HepG2 (cell line): ENCODE measurements at regions not wholly inside any gene's neighbourhood (a gene's known extent, or its start where the extent isn't known, plus 50 kb on each side); places are given as distances from the start of the nearest gene placed in this dataset.

Experiments
- ATAC-seq: fragments of 200-7000 bp; cut with Tn5 transposase; 3 replicates; pipeline ENCODE4 v1.9.1; 2020; ENCODE audit warnings: mild to moderate bottlenecking, moderate library complexity
- BruUV-seq: library from RNA; stranded (reverse); fragments of 400-500 nt; replicated peaks from 2 replicates; lab custom pipeline; 2021; lab: Mats Ljungman, UMichigan
- CTCF ChIA-PET: fragments of 300-600 bp; formaldehyde crosslinking; extraction: SDS; loops from one replicate; lab custom pipeline; 2021; ENCODE audit warnings: low total read pairs, inconsistent platforms, low intra/inter-chr PET ratio; lab: Yijun Ruan, JAX
- POLR2A ChIA-PET: fragments of 350-600 bp; sonication (Branson Sonifier 250); formaldehyde crosslinking; loops from one replicate; lab custom pipeline; 2020; ENCODE audit warnings: antibody characterized with exemption, inconsistent platforms; lab: Yijun Ruan, JAX
- DNase-seq: peaks from one replicate; pipeline ENCODE4 v3.0.0-alpha.2; 2015; ENCODE audit warnings: low spot score
- FAIRE-seq: peaks from 3 replicates; lab custom pipeline; 2011; peaks lifted over from hg19 to GRCh38; lab: Jason Lieb, UNC
- H2AFZ ChIP-seq: one replicate; pipeline ENCODE4 v1.6.1; 2011; ENCODE audit warnings: low read length, inconsistent platforms
- H3K27ac ChIP-seq: fragments of 300-600 bp; 3 replicates; pipeline ENCODE4 v1.8.0; 2011; ENCODE audit warnings: mixed run types, mild to moderate bottlenecking, mixed read lengths, low read length, inconsistent platforms; ENCODE audit not compliant: insufficient read depth; ENCODE audit errors: extremely low read length
- H3K27me3 ChIP-seq, 2 experiments: fragments of 200-600 bp in 1 of 2; 2 replicates in 1 of 2; 3 replicates in 1 of 2; pipeline versions ENCODE4 v1.6.0 to v1.8.0; 2011; ENCODE audit warnings: low read length in 2 of 2, mild to moderate bottlenecking in 2 of 2, moderate library complexity in 2 of 2, inconsistent platforms in 1 of 2; ENCODE audit not compliant: insufficient read depth in 2 of 2, control insufficient read depth in 1 of 2
- H3K36me3 ChIP-seq, 2 experiments: fragments of 200-600 bp in 1 of 2; replicated peaks in 1 of 2; 2 replicates in 1 of 2; 3 replicates in 1 of 2; pipeline versions ENCODE4 v1.5.1 to v1.8.0; 2011; ENCODE audit warnings: low read length in 2 of 2, inconsistent platforms in 1 of 2; ENCODE audit not compliant: insufficient read depth in 2 of 2, control insufficient read depth in 1 of 2
- H3K4me1 ChIP-seq: 2 replicates; pipeline ENCODE4 v1.5.1; 2012; ENCODE audit warnings: low read length, inconsistent platforms; ENCODE audit not compliant: insufficient read depth
- H3K4me2 ChIP-seq: 2 replicates; pipeline ENCODE4 v1.6.0; 2011; ENCODE audit warnings: low read depth, low read length, inconsistent platforms
- H3K4me3 ChIP-seq, 3 experiments: fragments of 200-600 bp in 1 of 3; sonication (generic), shearing (Covaris generic) in 1 of 3; replicated peaks in 1 of 3; 2 replicates each; pipeline ENCODE4 v1.5.1; 2011 to 2016; ENCODE audit warnings: low read length in 3 of 3, inconsistent platforms in 2 of 3, low read depth in 2 of 3, mild to moderate bottlenecking in 2 of 3, control low read depth in 1 of 3, mixed read lengths in 1 of 3; ENCODE audit not compliant: insufficient read depth in 1 of 3
- H3K79me2 ChIP-seq: one replicate; pipeline ENCODE4 v1.6.1; 2011; ENCODE audit warnings: low read length, inconsistent platforms; ENCODE audit not compliant: insufficient read depth
- H3K9ac ChIP-seq: 2 replicates; pipeline ENCODE4 v1.6.0; 2011; ENCODE audit warnings: mild to moderate bottlenecking, low read depth, low read length, inconsistent platforms; ENCODE audit not compliant: insufficient read depth
- H3K9me3 ChIP-seq: 2 replicates; pipeline ENCODE4 v1.5.1; 2012; ENCODE audit warnings: mild to moderate bottlenecking, low read length
- H4K20me1 ChIP-seq: 2 replicates; pipeline ENCODE4 v1.6.0; 2011; ENCODE audit warnings: inconsistent platforms, mild to moderate bottlenecking, low read length, moderate library complexity; ENCODE audit not compliant: insufficient read depth
- RCOR2 ChIP-seq: IDR thresholded peaks from 2 replicates; pipeline ENCODE4 v1.6.1; 2016; ENCODE audit warnings: missing biosample characterization, missing genetic modification reagents
- SCMH1 ChIP-seq: sonication (generic); formaldehyde crosslinking; IDR thresholded peaks from 2 replicates; pipeline ENCODE4 v1.9.0; 2021; ENCODE audit warnings: missing genetic modification reagents, mild to moderate bottlenecking, borderline replicate concordance
- ZNF567 ChIP-seq: sonication (generic); formaldehyde crosslinking; IDR thresholded peaks from 2 replicates; pipeline ENCODE4 v1.8.1; 2023; ENCODE audit warnings: mild to moderate bottlenecking, missing genetic modification reagents, borderline replicate concordance
- ZNF670 ChIP-seq: sonication (generic); formaldehyde crosslinking; IDR thresholded peaks from 2 replicates; pipeline ENCODE4 v1.8.0; 2022; ENCODE audit warnings: mild to moderate bottlenecking, missing genetic modification reagents, borderline replicate concordance
- whole genome bisulfite sequencing: methylation state at CpG from one replicate; pipeline ENCODE4 v1.1.6; 2017; ENCODE audit warnings: low lambda C conversion rate; 5-methylcytosine and 5-hydroxymethylcytosine counted together
- in situ Hi-C: cut with HindIII; loops from 2 replicates; pipeline ENCODE4 v1.10.0; 2017; ENCODE audit warnings: low pct_unique_long_range_greater_than_20kb; ENCODE audit not compliant: extremely low pct_ligation_motif_present
- intact Hi-C: fragments of 100-400 bp; cut with micrococcal nuclease; formaldehyde crosslinking; loops from one replicate; pipeline ENCODE4 v1.10.0; 2022; ENCODE audit not compliant: unreplicated experiment
- TF ChIP-seq, protein P1 (sequence below): sonication (generic); formaldehyde crosslinking; IDR thresholded peaks from 2 replicates; pipeline ENCODE4 v1.4.0; 2020; ENCODE audit warnings: mild to moderate bottlenecking, missing genetic modification reagents
- TF ChIP-seq, protein P2 (sequence below): sonication (generic); formaldehyde crosslinking; IDR thresholded peaks from 2 replicates; pipeline ENCODE4 v1.8.1; 2023; ENCODE audit warnings: mild to moderate bottlenecking, missing genetic modification reagents
- TF ChIP-seq, protein P3 (sequence below): sonication (generic); formaldehyde crosslinking; IDR thresholded peaks from 2 replicates; pipeline ENCODE4 v1.8.1; 2022; ENCODE audit warnings: low read depth, mild to moderate bottlenecking, missing genetic modification reagents

DNA sequence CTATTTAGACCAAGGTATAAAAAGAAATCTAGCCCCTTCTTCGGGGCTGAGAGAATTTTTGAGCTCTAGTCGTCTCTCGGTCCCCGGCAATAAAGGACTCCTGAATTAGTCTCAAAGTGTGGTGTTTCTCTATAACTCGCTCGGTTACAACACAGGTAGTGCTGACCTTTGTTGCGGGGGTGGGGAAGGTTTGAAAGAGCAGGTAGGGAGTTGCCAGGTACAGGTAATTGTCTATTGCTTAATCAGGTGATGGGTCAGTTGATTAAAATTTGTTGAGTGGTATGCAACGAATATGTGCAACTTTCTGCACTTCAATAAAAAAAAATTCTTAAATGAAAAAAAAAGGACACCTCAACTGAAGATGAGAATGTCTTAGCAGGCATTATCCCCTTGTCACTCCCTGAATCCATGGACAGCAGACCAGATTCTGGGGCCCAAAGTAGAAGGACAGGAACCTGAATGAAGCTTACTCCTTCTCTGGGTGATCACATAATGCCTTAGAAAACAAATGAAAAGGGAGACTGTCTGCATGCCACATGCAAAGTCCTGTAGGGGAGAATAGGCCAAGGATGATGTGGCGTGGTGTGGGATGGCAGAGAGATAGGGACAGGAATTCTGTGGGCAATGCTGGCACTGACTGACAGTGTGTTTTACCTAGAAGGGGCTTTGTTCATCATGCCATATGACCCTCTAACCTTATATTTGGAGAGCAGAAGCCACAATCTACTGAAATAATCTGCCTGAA lies 157.6 kb upstream of the OLIG3 start (continued):
- TF ChIP-seq, protein P1, sequence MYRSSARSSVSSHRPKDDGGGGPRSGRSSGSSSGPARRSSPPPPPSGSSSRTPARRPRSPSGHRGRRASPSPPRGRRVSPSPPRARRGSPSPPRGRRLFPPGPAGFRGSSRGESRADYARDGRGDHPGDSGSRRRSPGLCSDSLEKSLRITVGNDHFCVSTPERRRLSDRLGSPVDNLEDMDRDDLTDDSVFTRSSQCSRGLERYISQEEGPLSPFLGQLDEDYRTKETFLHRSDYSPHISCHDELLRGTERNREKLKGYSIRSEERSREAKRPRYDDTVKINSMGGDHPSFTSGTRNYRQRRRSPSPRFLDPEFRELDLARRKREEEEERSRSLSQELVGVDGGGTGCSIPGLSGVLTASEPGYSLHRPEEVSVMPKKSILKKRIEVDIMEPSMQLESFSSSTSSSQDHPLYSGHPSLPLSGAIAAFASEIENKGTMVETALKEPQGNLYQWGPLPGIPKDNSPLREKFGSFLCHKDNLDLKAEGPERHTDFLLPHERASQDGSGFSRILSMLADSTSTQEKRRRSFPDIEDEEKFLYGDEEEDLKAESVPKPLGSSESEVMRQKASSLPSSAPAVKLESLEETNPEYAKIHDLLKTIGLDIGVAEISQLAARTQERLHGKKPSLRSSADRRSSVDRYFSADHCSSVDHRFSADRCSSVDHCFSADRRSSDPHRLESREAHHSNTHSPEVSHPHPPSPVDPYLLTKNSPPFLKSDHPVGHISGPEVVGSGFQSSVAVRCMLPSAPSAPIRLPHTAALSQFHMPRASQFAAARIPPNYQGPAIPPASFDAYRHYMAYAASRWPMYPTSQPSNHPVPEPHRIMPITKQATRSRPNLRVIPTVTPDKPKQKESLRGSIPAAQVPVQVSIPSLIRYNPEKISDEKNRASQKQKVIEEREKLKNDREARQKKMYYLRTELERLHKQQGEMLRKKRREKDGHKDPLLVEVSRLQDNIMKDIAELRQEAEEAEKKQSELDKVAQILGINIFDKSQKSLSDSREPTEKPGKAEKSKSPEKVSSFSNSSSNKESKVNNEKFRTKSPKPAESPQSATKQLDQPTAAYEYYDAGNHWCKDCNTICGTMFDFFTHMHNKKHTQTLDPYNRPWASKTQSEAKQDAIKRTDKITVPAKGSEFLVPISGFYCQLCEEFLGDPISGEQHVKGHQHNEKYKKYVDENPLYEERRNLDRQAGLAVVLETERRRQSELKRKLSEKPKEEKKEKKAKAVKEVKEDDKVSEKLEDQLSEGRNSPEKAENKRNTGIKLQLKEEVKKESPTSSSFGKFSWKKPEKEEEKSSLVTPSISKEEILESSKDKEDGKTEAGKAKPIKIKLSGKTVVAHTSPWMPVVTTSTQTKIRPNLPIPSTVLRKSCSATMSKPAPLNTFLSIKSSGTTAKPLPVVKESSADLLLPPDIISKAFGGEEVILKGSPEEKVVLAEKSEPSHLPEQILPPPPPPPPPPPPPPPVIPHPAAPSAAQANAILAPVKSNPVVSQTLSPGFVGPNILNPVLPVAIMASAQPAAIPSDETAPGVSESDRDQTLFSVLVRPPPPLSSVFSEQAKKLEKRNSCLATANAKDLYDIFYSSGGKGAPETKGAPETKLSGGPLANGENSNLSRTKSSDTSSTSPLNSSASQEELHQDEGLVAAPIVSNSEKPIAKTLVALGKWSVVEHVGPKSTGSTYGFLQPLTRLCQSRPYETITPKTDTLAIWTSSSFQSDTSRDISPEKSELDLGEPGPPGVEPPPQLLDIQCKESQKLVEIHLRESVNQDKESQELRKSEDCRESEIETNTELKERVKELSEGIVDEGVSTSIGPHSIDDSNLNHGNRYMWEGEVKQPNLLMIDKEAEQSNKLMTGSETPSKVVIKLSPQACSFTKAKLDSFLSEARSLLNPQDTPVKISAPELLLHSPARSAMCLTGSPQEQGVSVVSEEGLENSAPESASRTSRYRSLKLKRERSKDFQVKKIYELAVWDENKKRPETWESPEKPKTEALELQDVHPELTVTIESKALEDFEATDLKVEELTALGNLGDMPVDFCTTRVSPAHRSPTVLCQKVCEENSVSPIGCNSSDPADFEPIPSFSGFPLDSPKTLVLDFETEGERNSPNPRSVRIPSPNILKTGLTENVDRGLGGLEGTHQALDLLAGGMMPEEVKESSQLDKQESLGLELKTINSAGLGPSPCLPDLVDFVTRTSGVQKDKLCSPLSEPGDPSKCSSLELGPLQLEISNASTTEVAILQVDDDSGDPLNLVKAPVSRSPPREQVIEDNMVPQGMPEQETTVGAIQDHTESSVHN (CRISPR knock-in tag): no peak

DNA sequence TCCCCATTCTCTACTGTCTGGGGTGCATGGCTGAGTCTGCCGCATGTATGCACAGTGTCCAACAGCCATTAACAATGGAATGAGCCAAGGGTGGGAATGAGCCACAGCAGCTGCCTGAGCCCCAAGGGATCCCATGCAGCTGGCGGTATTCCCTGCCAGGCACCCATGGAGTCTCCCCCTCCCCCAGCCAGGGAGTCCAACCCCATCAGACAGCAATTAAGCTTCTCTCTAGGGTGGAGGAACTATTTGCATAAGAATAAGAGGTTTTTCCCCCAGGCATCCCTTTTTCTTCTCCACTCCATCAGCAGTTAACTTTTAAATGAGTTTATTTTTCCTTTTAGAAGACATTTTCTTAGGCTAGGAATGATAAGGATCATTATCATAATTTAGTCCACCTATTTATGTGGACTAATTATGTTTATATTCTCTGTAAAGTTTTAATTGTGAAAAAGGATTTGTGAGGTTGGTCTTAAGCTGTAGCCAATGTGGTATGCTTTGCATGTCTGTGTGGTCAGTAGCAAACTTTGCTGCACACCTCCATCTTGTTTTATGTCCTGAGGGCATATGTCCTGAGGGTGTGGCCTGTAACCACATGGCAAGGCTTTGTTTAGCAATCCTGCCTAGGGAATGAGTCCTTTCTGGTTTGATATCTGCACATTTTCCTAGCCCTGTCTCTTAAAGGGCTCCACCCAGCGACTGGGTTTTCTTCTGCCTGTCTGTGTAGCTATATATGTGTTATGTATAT lies 158.9 kb upstream of the OLIG3 start:
- H3K9me3 ChIP-seq: no peaks in the 10 kb centered on the region
- DNase-seq (no peak), ATAC-seq (no peak), FAIRE-seq (no peak)
- no peaks in the 10 kb centered on the region for H3K36me3 ChIP-seq
- in situ Hi-C loops: no loop called here
- intact Hi-C loops: no loop called here
- BruUV-seq: no TSS peak
- H2AFZ ChIP-seq: no peak overlapping the region
- peaks cover 56% of the 10 kb centered on the region for H3K4me1 ChIP-seq
- H3K27me3 ChIP-seq: peaks cover 0 to 6% of the 10 kb centered on the region in 2 experiments; a peak in 1 of 5 replicates
- 82% methylated on average over 3 of the region's 3 CpGs for WGBS
- POLR2A ChIA-PET: no interaction called here
- H3K79me2 ChIP-seq: no peaks in the 10 kb centered on the region
- no peak overlapping the region for H3K4me2 ChIP-seq
- no peak overlapping the region for H3K9ac ChIP-seq
- no peaks in the 10 kb centered on the region for H4K20me1 ChIP-seq
- no peak overlapping the region for H3K4me3 ChIP-seq
- CTCF ChIA-PET: no interaction called here
- no peak overlapping the region for H3K27ac ChIP-seq
- TF ChIP-seq, protein P2, sequence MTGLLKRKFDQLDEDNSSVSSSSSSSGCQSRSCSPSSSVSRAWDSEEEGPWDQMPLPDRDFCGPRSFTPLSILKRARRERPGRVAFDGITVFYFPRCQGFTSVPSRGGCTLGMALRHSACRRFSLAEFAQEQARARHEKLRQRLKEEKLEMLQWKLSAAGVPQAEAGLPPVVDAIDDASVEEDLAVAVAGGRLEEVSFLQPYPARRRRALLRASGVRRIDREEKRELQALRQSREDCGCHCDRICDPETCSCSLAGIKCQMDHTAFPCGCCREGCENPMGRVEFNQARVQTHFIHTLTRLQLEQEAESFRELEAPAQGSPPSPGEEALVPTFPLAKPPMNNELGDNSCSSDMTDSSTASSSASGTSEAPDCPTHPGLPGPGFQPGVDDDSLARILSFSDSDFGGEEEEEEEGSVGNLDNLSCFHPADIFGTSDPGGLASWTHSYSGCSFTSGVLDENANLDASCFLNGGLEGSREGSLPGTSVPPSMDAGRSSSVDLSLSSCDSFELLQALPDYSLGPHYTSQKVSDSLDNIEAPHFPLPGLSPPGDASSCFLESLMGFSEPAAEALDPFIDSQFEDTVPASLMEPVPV (CRISPR knock-in tag): no peak
- TF ChIP-seq RCOR2 (CRISPR knock-in tag) (no peak), ZNF670 (CRISPR knock-in tag) (no peak), ZNF567 (CRISPR knock-in tag) (no peak), SCMH1 (CRISPR knock-in tag) (no peak)
- TF ChIP-seq, protein P3, sequence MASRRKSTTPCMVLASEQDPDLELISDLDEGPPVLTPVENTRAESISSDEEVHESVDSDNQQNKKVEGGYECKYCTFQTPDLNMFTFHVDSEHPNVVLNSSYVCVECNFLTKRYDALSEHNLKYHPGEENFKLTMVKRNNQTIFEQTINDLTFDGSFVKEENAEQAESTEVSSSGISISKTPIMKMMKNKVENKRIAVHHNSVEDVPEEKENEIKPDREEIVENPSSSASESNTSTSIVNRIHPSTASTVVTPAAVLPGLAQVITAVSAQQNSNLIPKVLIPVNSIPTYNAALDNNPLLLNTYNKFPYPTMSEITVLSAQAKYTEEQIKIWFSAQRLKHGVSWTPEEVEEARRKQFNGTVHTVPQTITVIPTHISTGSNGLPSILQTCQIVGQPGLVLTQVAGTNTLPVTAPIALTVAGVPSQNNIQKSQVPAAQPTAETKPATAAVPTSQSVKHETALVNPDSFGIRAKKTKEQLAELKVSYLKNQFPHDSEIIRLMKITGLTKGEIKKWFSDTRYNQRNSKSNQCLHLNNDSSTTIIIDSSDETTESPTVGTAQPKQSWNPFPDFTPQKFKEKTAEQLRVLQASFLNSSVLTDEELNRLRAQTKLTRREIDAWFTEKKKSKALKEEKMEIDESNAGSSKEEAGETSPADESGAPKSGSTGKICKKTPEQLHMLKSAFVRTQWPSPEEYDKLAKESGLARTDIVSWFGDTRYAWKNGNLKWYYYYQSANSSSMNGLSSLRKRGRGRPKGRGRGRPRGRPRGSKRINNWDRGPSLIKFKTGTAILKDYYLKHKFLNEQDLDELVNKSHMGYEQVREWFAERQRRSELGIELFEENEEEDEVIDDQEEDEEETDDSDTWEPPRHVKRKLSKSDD: no peak
